HEK293T (cell line): ENCODE measurements at regions not wholly inside any gene's neighbourhood (a gene's known extent, or its start where the extent isn't known, plus 50 kb on each side); places are given as distances from the start of the nearest gene placed in this dataset.

Experiments used
- CTCF ChIA-PET: fragments of 350-600 bp; formaldehyde crosslinking; extraction: SDS; loops from one replicate; lab custom pipeline; 2021; ENCODE audit warnings: antibody characterized with exemption, inconsistent platforms; lab: Yijun Ruan, JAX
- POLR2A ChIA-PET: fragments of 350-600 bp; formaldehyde crosslinking; extraction: SDS; loops from one replicate; lab custom pipeline; 2020; ENCODE audit warnings: antibody characterized with exemption, inconsistent platforms; lab: Yijun Ruan, JAX
- DNase-seq: peaks from one replicate; pipeline ENCODE4 v3.0.0; 2012; ENCODE audit warnings: mixed read lengths; ENCODE audit errors: extremely low spot score
- ARNT ChIP-seq: fragments of 450-650 bp; IDR thresholded peaks from 2 replicates; pipeline ENCODE4 v1.6.1; 2017; ENCODE audit warnings: mild to moderate bottlenecking
- BHLHE40 ChIP-seq: fragments of 450-650 bp; IDR thresholded peaks from 2 replicates; pipeline ENCODE4 v1.6.1; 2016; ENCODE audit warnings: mild to moderate bottlenecking, moderate library complexity, borderline replicate concordance
- CTBP1 ChIP-seq: fragments of 450-650 bp; IDR thresholded peaks from 2 replicates; pipeline ENCODE4 v1.6.1; 2016; ENCODE audit warnings: borderline replicate concordance
- ELF4 ChIP-seq: fragments of 450-650 bp; IDR thresholded peaks from 2 replicates; pipeline ENCODE4 v1.6.1; 2017; ENCODE audit warnings: antibody characterized with exemption
- FOXA1 ChIP-seq: fragments of 450-650 bp; IDR thresholded peaks from 2 replicates; pipeline ENCODE4 v1.6.1; 2016; ENCODE audit warnings: mild to moderate bottlenecking
- FOXK2 ChIP-seq: fragments of 450-650 bp; IDR thresholded peaks from 2 replicates; pipeline ENCODE4 v1.6.1; 2016; ENCODE audit warnings: mild to moderate bottlenecking
- FOXM1 ChIP-seq: fragments of 450-650 bp; IDR thresholded peaks from 2 replicates; pipeline ENCODE4 v1.6.1; 2017; ENCODE audit warnings: mild to moderate bottlenecking, borderline replicate concordance
- HDGF ChIP-seq: fragments of 450-650 bp; IDR thresholded peaks from 2 replicates; pipeline ENCODE4 v1.6.1; 2017; ENCODE audit warnings: antibody characterized with exemption, borderline replicate concordance
- L3MBTL2 ChIP-seq: fragments of 450-650 bp; conservative IDR thresholded peaks from 2 replicates; pipeline ENCODE4 v1.6.1; 2016; ENCODE audit warnings: mild to moderate bottlenecking
- LEF1 ChIP-seq: fragments of 450-650 bp; IDR thresholded peaks from 2 replicates; pipeline ENCODE4 v1.6.1; 2017; ENCODE audit warnings: mild to moderate bottlenecking, borderline replicate concordance
- NFRKB ChIP-seq: fragments of 450-650 bp; IDR thresholded peaks from 2 replicates; pipeline ENCODE4 v1.6.1; 2016; ENCODE audit warnings: mild to moderate bottlenecking, moderate library complexity
- PKNOX1 ChIP-seq: fragments of 450-650 bp; IDR thresholded peaks from 2 replicates; pipeline ENCODE4 v1.6.1; 2016
- SP1 ChIP-seq: fragments of 450-650 bp; IDR thresholded peaks from 2 replicates; pipeline ENCODE4 v1.6.1; 2017
- SUZ12 ChIP-seq: fragments of 450-650 bp; IDR thresholded peaks from 2 replicates; pipeline ENCODE4 v1.6.1; 2016; ENCODE audit warnings: mild to moderate bottlenecking
- TARDBP ChIP-seq: fragments of 450-650 bp; IDR thresholded peaks from 2 replicates; pipeline ENCODE4 v1.6.1; 2016
- ZNF384 ChIP-seq: fragments of 450-650 bp; IDR thresholded peaks from 2 replicates; pipeline ENCODE4 v1.6.1; 2016

GRCh38 chr10:36236931-36237330, 594.8 kb upstream of the FZD8 start:
- ChIA-PET CTCF (no interaction called here), POLR2A (no interaction called here)
- no peak for TF ChIP-seq BHLHE40
- no peak for TF ChIP-seq ELF4
- no peak for TF ChIP-seq FOXK2
- no peak for TF ChIP-seq PKNOX1
- no peak for DNase-seq

- POLR2A ChIA-PET = no interaction called here
- CTCF ChIA-PET = no interaction called here
- no peak for DNase-seq
- TF ChIP-seq HDGF (no peak), SUZ12 (no peak), TARDBP (no peak), L3MBTL2 (no peak), ARNT (no peak), NFRKB (no peak), ELF4 (no peak), LEF1 (no peak), FOXK2 (no peak), SP1 (no peak), FOXA1 (no peak), FOXM1 (no peak), PKNOX1 (no peak), BHLHE40 (no peak), CTBP1 (no peak), ZNF384 (no peak)
Measured at GRCh38 chr10:36236341-36236740, 594.2 kb upstream of the FZD8 start.

GRCh38 chr10:36232935-36233334, 590.8 kb upstream of the FZD8 start:
- TF ChIP-seq FOXA1 (no peak), L3MBTL2 (no peak), SUZ12 (no peak), BHLHE40 (no peak), ELF4 (no peak), CTBP1 (no peak), NFRKB (no peak), ARNT (no peak), TARDBP (no peak), HDGF (no peak), PKNOX1 (no peak), FOXK2 (no peak), SP1 (no peak), LEF1 (no peak)
- CTCF ChIA-PET = no interaction called here
- no peak for DNase-seq
- POLR2A ChIA-PET = no interaction called here

- TF ChIP-seq PKNOX1 = no peak
- no peak for TF ChIP-seq HDGF
- no peak for DNase-seq
- ChIA-PET CTCF (no interaction called here), POLR2A (no interaction called here)
Measured at GRCh38 chr10:36224431-36224985, 582.4 kb upstream of the FZD8 start.

- TF ChIP-seq SUZ12 = no peak
- TF ChIP-seq CTBP1 = no peak
- no peak for TF ChIP-seq NFRKB
- TF ChIP-seq ELF4 = no peak
- no peak for TF ChIP-seq ARNT
- TF ChIP-seq HDGF = no peak
- TF ChIP-seq L3MBTL2 = no peak
- TF ChIP-seq FOXK2 = no peak
- TF ChIP-seq TARDBP = no peak
- TF ChIP-seq FOXM1 = no peak
- no peak for TF ChIP-seq ZNF384
- no peak for TF ChIP-seq PKNOX1
- no peak for TF ChIP-seq SP1
- no peak for TF ChIP-seq BHLHE40
- no peak for TF ChIP-seq FOXA1
- no peak for DNase-seq
- ChIA-PET CTCF (no interaction called here), POLR2A (no interaction called here)
Measured at GRCh38 chr10:36221101-36221500, 579.0 kb upstream of the FZD8 start.

- POLR2A ChIA-PET = no interaction called here
- no peak for TF ChIP-seq ARNT
- no peak for TF ChIP-seq PKNOX1
- TF ChIP-seq ZNF384 = no peak
- no peak for TF ChIP-seq ELF4
- TF ChIP-seq HDGF = no peak
- no peak for TF ChIP-seq BHLHE40
- no peak for TF ChIP-seq FOXM1
- TF ChIP-seq FOXA1 = no peak
- TF ChIP-seq SUZ12 = no peak
- TF ChIP-seq TARDBP = no peak
- no peak for TF ChIP-seq CTBP1
- no peak for TF ChIP-seq L3MBTL2
- TF ChIP-seq LEF1 = no peak
- no peak for TF ChIP-seq SP1
- no peak for TF ChIP-seq NFRKB
- DNase-seq = no peak
- CTCF ChIA-PET = no interaction called here
Measured at GRCh38 chr10:36220151-36220550, 578.1 kb upstream of the FZD8 start.
